OCI-LY7 (cell line): ENCODE measurements at regions not wholly inside any gene's neighbourhood (a gene's known extent, or its start where the extent isn't known, plus 50 kb on each side); places are given as distances from the start of the nearest gene placed in this dataset.
A peak's percentile ranks its signal among the peaks of the same experiment; 100 is the strongest.

Experiments
- BruUV-seq: library from RNA; stranded (reverse); fragments of 400-500 nt; replicated peaks from 2 replicates; lab custom pipeline; 2021; lab: Mats Ljungman, UMichigan
- CTCF ChIA-PET: fragments of 300-600 bp; sonication (Branson Sonifier 250); formaldehyde crosslinking; loops from one replicate; lab custom pipeline; 2022; ENCODE audit warnings: antibody characterized with exemption; ENCODE audit not compliant: unreplicated experiment; lab: Charles Lee
- POLR2A ChIA-PET: fragments of 300-600 bp; sonication (Branson Sonifier 250); formaldehyde crosslinking; loops from one replicate; lab custom pipeline; 2022; ENCODE audit warnings: antibody characterized with exemption; lab: Charles Lee
- DNase-seq: peaks from one replicate; pipeline ENCODE4 v3.0.0-alpha.2; 2015; ENCODE audit warnings: low spot score
- H2AFZ ChIP-seq: fragments of 200-600 bp; sonication (generic), shearing (Covaris generic); 2 replicates; pipeline ENCODE4 v1.6.1; 2014; ENCODE audit warnings: mild to moderate bottlenecking, antibody characterized with exemption, low read length, moderate library complexity
- H3K27ac ChIP-seq: fragments of 200-600 bp; sonication (generic); 2 replicates; pipeline ENCODE4 v1.5.1; 2014; ENCODE audit warnings: mixed run types, low read depth, mild to moderate bottlenecking, moderate library complexity, low read length, inconsistent platforms; ENCODE audit not compliant: poor library complexity, severe bottlenecking
- H3K36me3 ChIP-seq: fragments of 200-600 bp; sonication (generic); 2 replicates; pipeline ENCODE4 v1.6.1; 2014; ENCODE audit warnings: mild to moderate bottlenecking, antibody characterized with exemption, low read length, moderate library complexity, mixed read lengths; ENCODE audit not compliant: insufficient read depth
- H3K4me1 ChIP-seq: fragments of 200-600 bp; sonication (generic); 2 replicates; pipeline ENCODE4 v1.5.1; 2014; ENCODE audit warnings: mild to moderate bottlenecking, low read length; ENCODE audit not compliant: insufficient read depth, poor library complexity, severe bottlenecking
- H3K4me2 ChIP-seq: fragments of 200-600 bp; sonication (generic); 2 replicates; pipeline ENCODE4 v1.6.1; 2014; ENCODE audit warnings: mild to moderate bottlenecking, low read length
- H3K4me3 ChIP-seq: fragments of 200-600 bp; sonication (generic); 2 replicates; pipeline ENCODE4 v1.5.1; 2014; ENCODE audit warnings: mild to moderate bottlenecking, low read depth, low read length; ENCODE audit not compliant: poor library complexity, severe bottlenecking
- H3K79me2 ChIP-seq: fragments of 200-600 bp; sonication (generic); 2 replicates; pipeline ENCODE4 v1.6.1; 2016; ENCODE audit warnings: low read depth, mild to moderate bottlenecking, low read length, moderate library complexity, mixed read lengths; ENCODE audit not compliant: insufficient read depth
- H3K9me2 ChIP-seq: fragments of 200-600 bp; sonication (generic); 2 replicates; pipeline ENCODE4 v1.6.1; 2016; ENCODE audit warnings: mild to moderate bottlenecking, low read length, mixed read lengths; ENCODE audit not compliant: insufficient read depth
- H3K9me3 ChIP-seq: fragments of 200-600 bp; sonication (generic); 2 replicates; pipeline ENCODE4 v1.6.1; 2014; ENCODE audit warnings: mild to moderate bottlenecking, mixed run types, low read length, mixed read lengths
- H4K20me1 ChIP-seq: fragments of 200-600 bp; sonication (generic); 2 replicates; pipeline ENCODE4 v1.6.1; 2014; ENCODE audit warnings: mild to moderate bottlenecking, antibody characterized with exemption, low read length, moderate library complexity, mixed read lengths; ENCODE audit not compliant: insufficient read depth
- CTCF ChIP-seq: fragments of 200-600 bp; sonication (generic); conservative IDR thresholded peaks from 2 replicates; pipeline ENCODE4 v1.5.1; 2014; ENCODE audit warnings: mild to moderate bottlenecking, antibody characterized with exemption, low read length, moderate library complexity, mixed read lengths
- EZH2phosphoT487 ChIP-seq: fragments of 200-600 bp; sonication (generic); IDR thresholded peaks from 2 replicates; pipeline ENCODE4 v1.6.1; 2018; ENCODE audit warnings: low read depth, borderline replicate concordance, mild to moderate bottlenecking, mixed run types, antibody characterized with exemption, low read length, moderate library complexity, mixed read lengths
- intact Hi-C: fragments of 100-400 bp; cut with micrococcal nuclease; formaldehyde crosslinking; loops from one replicate; pipeline ENCODE4 v1.10.0; 2022; ENCODE audit not compliant: unreplicated experiment

- DNase-seq, result no peak
- no peak overlapping the region for H3K4me2 ChIP-seq
- ChIA-PET POLR2A (no interaction called here), CTCF (no interaction called here)
- H3K9me2 ChIP-seq, result no peaks in the 10 kb centered on the region
- no peaks in the 10 kb centered on the region for H3K79me2 ChIP-seq
- no TSS peak for BruUV-seq
- H3K4me3 ChIP-seq, result no peak overlapping the region
- H3K36me3 ChIP-seq, result no peaks in the 10 kb centered on the region
- intact Hi-C loops, result no loop called here
- no peaks in the 10 kb centered on the region for H3K4me1 ChIP-seq
- no peak overlapping the region for H3K27ac ChIP-seq
- H2AFZ ChIP-seq, result no peak overlapping the region
- H3K9me3 ChIP-seq, result no peaks in the 10 kb centered on the region
- TF ChIP-seq EZH2phosphoT487, result no peak
- no peak for TF ChIP-seq CTCF
- H4K20me1 ChIP-seq, result no peaks in the 10 kb centered on the region
These were observed 109.2 kb downstream of the ZNF467 start for GRCh38 chr7:149664176-149664575.

GRCh38 chr7:149662591-149663095, 110.7 kb downstream of the ZNF467 start:
- peak; percentile 72 for DNase-seq
- no peaks in the 10 kb centered on the region for H3K79me2 ChIP-seq
- H3K4me3 ChIP-seq, result no peak overlapping the region
- no peak overlapping the region for H2AFZ ChIP-seq
- no peaks in the 10 kb centered on the region for H3K4me1 ChIP-seq
- no peak overlapping the region for H3K4me2 ChIP-seq
- TF ChIP-seq CTCF (peak; percentile 82), EZH2phosphoT487 (no peak)
- H3K9me3 ChIP-seq, result no peaks in the 10 kb centered on the region
- no peaks in the 10 kb centered on the region for H3K9me2 ChIP-seq
- intact Hi-C loops, result loop anchor here (1.0 kb wide), 2 partner anchors 80 to 137 kb away; no protein-coding TSS in a partner anchor
- ChIA-PET POLR2A (interaction anchor here (0.5 to 1.6 kb wide), 7 partner anchors 9 to 302 kb away, joined by 3 to 4 read pairs (median 4); partner anchors contain the start of gene ZNF862), CTCF (interaction anchor here (0.6 to 1.5 kb wide), 5 partner anchors 9 to 484 kb away, joined by 3 to 8 read pairs (median 3); no protein-coding TSS in a partner anchor)
- no peak overlapping the region for H3K27ac ChIP-seq
- H4K20me1 ChIP-seq, result no peaks in the 10 kb centered on the region
- H3K36me3 ChIP-seq, result no peaks in the 10 kb centered on the region
- no TSS peak for BruUV-seq

- Histone ChIP-seq H3K4me2 (no peak overlapping the region), H3K79me2 (no peaks in the 10 kb centered on the region), H2AFZ (no peak overlapping the region), H3K4me3 (no peak overlapping the region), H3K9me2 (no peaks in the 10 kb centered on the region), H3K4me1 (no peaks in the 10 kb centered on the region), H3K27ac (no peak overlapping the region), H3K36me3 (no peaks in the 10 kb centered on the region), H4K20me1 (no peaks in the 10 kb centered on the region), H3K9me3 (no peaks in the 10 kb centered on the region)
- BruUV-seq, result no TSS peak
- ChIA-PET POLR2A (no interaction called here), CTCF (no interaction called here)
- no peak for TF ChIP-seq CTCF
- no peak for TF ChIP-seq EZH2phosphoT487
- DNase-seq, result no peak
- intact Hi-C loops, result no loop called here
These were observed 117.6 kb downstream of the ZNF467 start for GRCh38 chr7:149655784-149656183.
